SK-MEL-5 (cell line): ENCODE measurements at regions not wholly inside any gene's neighbourhood (a gene's known extent, or its start where the extent isn't known, plus 50 kb on each side); places are given as distances from the start of the nearest gene placed in this dataset.

Experiments used
- DNase-seq: peaks from one replicate; pipeline ENCODE4 v3.0.0-alpha.2; 2016; ENCODE audit warnings: low read depth, low spot score
- in situ Hi-C: cut with HindIII; loops from 2 replicates; pipeline ENCODE4 v1.10.0; 2016; ENCODE audit warnings: low sequenced_read_pairs, high pct_unique_total_duplicates, low pct_unique_long_range_greater_than_20kb

GRCh38 chr13:53494406-53494805 lies 465.8 kb downstream of the OLFM4 start:
- DNase-seq: no peak
- in situ Hi-C loops: no loop called here

GRCh38 chr13:53499576-53500133 lies 471.0 kb downstream of the OLFM4 start:
- in situ Hi-C loops: no loop called here

GRCh38 chr13:53501387-53501786 lies 472.8 kb downstream of the OLFM4 start:
- in situ Hi-C loops: no loop called here
- no peak for DNase-seq

More at GRCh38 chr13:53499576-53500133, 471.0 kb downstream of the OLFM4 start:
- DNase-seq: no peak

DNA sequence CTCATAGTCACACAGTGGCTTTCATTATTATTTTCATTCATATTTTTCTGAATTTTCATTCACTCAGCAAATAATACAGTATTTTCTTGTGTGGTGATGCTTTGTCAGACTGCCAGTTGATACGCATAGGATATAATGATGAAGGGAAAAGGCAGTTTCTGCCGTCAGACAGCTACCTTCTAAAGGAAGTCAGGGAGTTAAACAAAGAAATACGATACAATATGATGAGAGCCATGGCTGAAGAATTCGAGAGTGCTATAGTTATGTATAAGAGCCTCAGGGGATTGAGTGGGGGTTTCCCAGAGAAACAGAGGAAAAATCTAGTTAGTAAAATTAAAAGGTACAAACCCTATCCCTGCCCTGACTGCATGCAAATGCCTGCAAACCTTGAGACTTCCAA lies 479.1 kb downstream of the OLFM4 start:
- in situ Hi-C loops: no loop called here
- no peak for DNase-seq

GRCh38 chr13:53512635-53513034 lies 484.0 kb downstream of the OLFM4 start:
- in situ Hi-C loops: no loop called here
- DNase-seq: no peak

GRCh38 chr13:53513226-53513625 lies 484.6 kb downstream of the OLFM4 start:
- no peak for DNase-seq
- in situ Hi-C loops: no loop called here

DNA sequence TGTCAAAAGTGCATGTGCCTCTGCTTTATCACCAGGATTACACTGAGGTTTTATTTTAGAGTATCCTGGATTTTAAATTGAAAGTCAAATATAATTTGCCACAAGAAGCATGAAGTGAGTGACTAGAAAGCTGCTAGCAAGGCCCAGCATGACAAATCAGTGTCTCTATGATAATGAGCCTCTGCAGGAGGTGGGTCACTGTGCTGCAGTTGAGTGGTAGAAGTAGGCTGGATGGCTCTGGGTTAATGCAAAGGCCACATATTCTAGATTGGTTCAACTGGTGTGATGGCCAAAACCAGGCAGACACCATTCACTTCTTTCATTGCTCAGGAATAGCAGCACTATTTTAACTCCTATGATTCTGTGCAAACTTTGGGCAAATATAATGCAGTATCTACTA lies 491.5 kb downstream of the OLFM4 start:
- in situ Hi-C loops: no loop called here
- no peak for DNase-seq

GRCh38 chr13:53522034-53522433 lies 493.4 kb downstream of the OLFM4 start:
- in situ Hi-C loops: no loop called here
- DNase-seq: no peak

DNA sequence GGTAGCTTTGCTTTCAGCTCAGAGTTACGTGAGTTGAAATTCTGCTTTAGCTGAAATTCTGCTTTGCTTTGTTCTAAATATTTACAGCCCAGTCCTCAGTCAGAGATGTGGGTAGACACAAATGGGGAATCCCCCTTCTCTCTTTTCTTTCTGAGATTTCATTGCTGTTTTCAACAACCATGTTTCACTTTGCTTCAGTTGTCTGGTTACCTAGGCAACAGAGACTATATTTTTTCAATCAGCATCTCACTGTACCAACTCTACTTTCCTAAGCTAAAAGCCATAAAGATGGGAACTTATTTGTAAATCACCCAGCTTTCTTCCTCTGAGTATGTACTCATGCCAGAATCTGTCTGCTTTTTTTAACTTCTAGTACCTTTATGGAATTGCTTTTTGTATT lies 509.0 kb downstream of the OLFM4 start:
- in situ Hi-C loops: no loop called here
- DNase-seq: no peak

- no peak for DNase-seq
Measured at GRCh38 chr13:53545340-53545941, 516.8 kb downstream of the OLFM4 start.

DNA sequence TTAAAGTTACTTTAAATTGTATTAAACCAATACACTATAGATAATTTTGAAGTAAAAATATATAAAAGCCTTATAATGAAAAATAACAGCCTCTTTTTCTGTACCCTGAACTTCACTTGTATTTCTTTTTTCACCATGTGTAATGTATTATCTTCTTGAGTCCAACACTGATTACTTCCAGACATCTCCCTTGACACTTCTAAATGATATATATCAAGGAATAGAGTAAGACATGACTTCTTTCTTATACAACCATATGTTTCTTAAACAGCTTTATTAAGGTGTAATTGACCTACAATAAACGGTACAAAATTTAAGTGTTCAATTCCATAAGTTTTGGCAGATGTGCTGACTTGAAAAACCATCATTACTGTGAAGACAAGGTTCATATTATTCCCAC lies 531.9 kb downstream of the OLFM4 start:
- DNase-seq: no peak
- in situ Hi-C loops: no loop called here

More at GRCh38 chr13:53545340-53545941, 516.8 kb downstream of the OLFM4 start:
- in situ Hi-C loops: no loop called here

DNA sequence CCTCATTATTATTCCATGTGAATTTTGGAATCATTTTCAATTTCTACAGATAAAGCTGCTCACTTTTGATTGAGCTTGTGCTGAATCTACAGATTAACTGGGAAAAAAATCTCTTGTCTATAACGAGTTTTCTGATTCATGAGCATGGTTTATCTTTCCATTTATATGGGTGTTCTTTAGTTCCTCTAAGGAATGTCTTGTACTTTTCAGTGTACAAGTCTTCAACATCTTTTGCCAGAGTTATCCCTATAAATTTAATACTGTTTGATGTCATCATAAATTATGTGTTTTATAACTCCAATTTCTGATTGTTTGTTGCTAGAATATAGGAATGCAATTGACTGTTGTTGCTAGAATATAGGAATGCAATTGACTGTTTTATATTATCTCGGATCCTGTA lies 533.8 kb downstream of the OLFM4 start:
- in situ Hi-C loops: no loop called here

GRCh38 chr13:53568491-53568890 lies 539.9 kb downstream of the OLFM4 start:
- in situ Hi-C loops: no loop called here
- no peak for DNase-seq

More for the DNA sequence above, 533.8 kb downstream of the OLFM4 start:
- no peak for DNase-seq

GRCh38 chr13:53569453-53569852 lies 540.8 kb downstream of the OLFM4 start:
- no peak for DNase-seq
- in situ Hi-C loops: no loop called here

GRCh38 chr13:53601113-53601512 lies 572.5 kb downstream of the OLFM4 start:
- no peak for DNase-seq
- in situ Hi-C loops: no loop called here

GRCh38 chr13:53605326-53605725 lies 576.7 kb downstream of the OLFM4 start:
- DNase-seq: no peak
- in situ Hi-C loops: no loop called here

- no peak for DNase-seq
- in situ Hi-C loops: no loop called here
Measured at GRCh38 chr13:53612200-53612599, 583.6 kb downstream of the OLFM4 start.

DNA sequence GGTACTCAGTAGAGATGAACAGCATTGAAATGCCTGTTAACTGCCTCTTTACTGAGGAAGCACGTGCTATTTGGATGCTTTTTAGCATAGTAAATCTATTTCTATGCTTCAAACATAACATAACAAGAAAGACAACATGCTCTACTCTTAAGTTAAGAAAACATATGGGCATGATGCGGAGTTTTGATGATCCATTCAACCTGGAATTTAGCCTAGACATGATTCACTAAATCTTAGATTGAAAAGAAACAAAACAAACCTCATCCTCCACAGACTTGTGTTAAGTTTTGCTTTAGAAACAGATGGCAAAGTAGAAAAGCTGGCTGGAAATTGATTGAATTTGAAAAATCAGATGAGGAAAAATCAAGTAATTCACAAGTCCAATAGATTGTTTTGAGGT lies 593.8 kb downstream of the OLFM4 start:
- DNase-seq: no peak
- in situ Hi-C loops: no loop called here

- DNase-seq: no peak
- in situ Hi-C loops: no loop called here
Measured at GRCh38 chr13:53623146-53623545, 594.5 kb downstream of the OLFM4 start.

DNA sequence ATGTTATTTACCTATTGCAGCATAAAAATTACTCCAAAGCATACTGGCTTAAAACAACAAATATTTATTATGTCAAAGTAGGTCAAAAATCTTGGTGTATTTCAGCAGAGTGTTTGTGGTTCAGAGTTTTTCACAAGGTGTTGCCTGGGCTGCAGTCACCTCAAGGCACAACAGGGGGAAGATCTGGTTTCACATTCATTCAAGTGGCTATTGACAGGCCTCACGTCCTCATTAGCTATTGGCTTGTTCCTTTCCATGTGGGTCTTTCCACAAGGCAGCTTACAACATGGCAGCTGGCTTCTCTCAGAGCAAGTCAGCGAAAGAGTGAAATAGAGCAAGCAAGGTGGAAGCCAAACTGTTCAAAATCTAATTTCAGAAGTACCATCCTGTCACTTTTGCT lies 602.9 kb downstream of the OLFM4 start:
- DNase-seq: no peak
- in situ Hi-C loops: no loop called here
